ENCODE measurements at regions not wholly inside any gene's neighbourhood (a gene's known extent, or its start where the extent isn't known, plus 50 kb on each side); places are given as distances from the start of the nearest gene placed in this dataset.

GRCh38 chr13:88074794-88075510, 403.8 kb downstream of the SLITRK5 start:
- no peak for DNase-seq (ENCODE audit: low read depth in 2 of 2)

- no peak for DNase-seq (ENCODE audit: low read depth in 2 of 2)
Measured at GRCh38 chr13:88085036-88085435, 413.9 kb downstream of the SLITRK5 start.

GRCh38 chr13:88086577-88086976, 415.4 kb downstream of the SLITRK5 start:
- DNase-seq (ENCODE audit: low read depth in 2 of 2): no peak

GRCh38 chr13:88097541-88097940, 426.4 kb downstream of the SLITRK5 start:
- DNase-seq (ENCODE audit: low read depth in 2 of 2): no peak

GRCh38 chr13:88103824-88104223, 432.7 kb downstream of the SLITRK5 start:
- DNase-seq (ENCODE audit: low read depth in 2 of 2): no peak

- DNase-seq (ENCODE audit: low read depth in 2 of 2): no peak
Measured at GRCh38 chr13:88104576-88104975, 433.4 kb downstream of the SLITRK5 start.

GRCh38 chr13:88107570-88107969, 436.4 kb downstream of the SLITRK5 start:
- DNase-seq (ENCODE audit: low read depth in 2 of 2): no peak

GRCh38 chr13:88112526-88112925, 441.4 kb downstream of the SLITRK5 start:
- DNase-seq (ENCODE audit: low read depth in 2 of 2): no peak

- no peak for DNase-seq (ENCODE audit: low read depth in 2 of 2)
Measured at GRCh38 chr13:88115976-88116375, 444.8 kb downstream of the SLITRK5 start.

- DNase-seq (ENCODE audit: low read depth in 2 of 2): no peak
Measured at GRCh38 chr13:88118952-88119351, 447.8 kb downstream of the SLITRK5 start.

GRCh38 chr13:88124142-88124541, 453.0 kb downstream of the SLITRK5 start:
- DNase-seq (ENCODE audit: low read depth in 2 of 2): no peak

GRCh38 chr13:88125055-88125454, 453.9 kb downstream of the SLITRK5 start:
- DNase-seq (ENCODE audit: low read depth in 2 of 2): no peak

- no peak for DNase-seq (ENCODE audit: low read depth in 2 of 2)
Measured at GRCh38 chr13:88136098-88136790, 465.1 kb downstream of the SLITRK5 start.

- DNase-seq (ENCODE audit: low read depth in 2 of 2): no peak
Measured at GRCh38 chr13:88142653-88143052, 471.5 kb downstream of the SLITRK5 start.

GRCh38 chr13:88144580-88144979, 473.4 kb downstream of the SLITRK5 start:
- DNase-seq (ENCODE audit: low read depth in 2 of 2): no peak

- DNase-seq (ENCODE audit: low read depth in 2 of 2): no peak
Measured at GRCh38 chr13:88153353-88153752, 482.2 kb downstream of the SLITRK5 start.

GRCh38 chr13:88154001-88154400, 482.8 kb downstream of the SLITRK5 start:
- DNase-seq (ENCODE audit: low read depth in 2 of 2): no peak

GRCh38 chr13:88162076-88162702, 491.0 kb downstream of the SLITRK5 start:
- DNase-seq (ENCODE audit: low read depth in 2 of 2): no peak

- DNase-seq (ENCODE audit: low read depth in 2 of 2): no peak
Measured at GRCh38 chr13:88176231-88176630, 505.1 kb downstream of the SLITRK5 start.

GRCh38 chr13:88183440-88183839, 512.3 kb downstream of the SLITRK5 start:
- DNase-seq (ENCODE audit: low read depth in 2 of 2): no peak

- no peak for DNase-seq (ENCODE audit: low read depth in 2 of 2)
Measured at GRCh38 chr13:88188986-88189385, 517.8 kb downstream of the SLITRK5 start.

- DNase-seq (ENCODE audit: low read depth in 2 of 2): no peak
Measured at GRCh38 chr13:88189728-88190127, 518.6 kb downstream of the SLITRK5 start.

GRCh38 chr13:88196106-88196505, 524.9 kb downstream of the SLITRK5 start:
- no peak for DNase-seq (ENCODE audit: low read depth in 2 of 2)
